ENCODE measurements at regions not wholly inside any gene's neighbourhood (a gene's known extent, or its start where the extent isn't known, plus 50 kb on each side); places are given as distances from the start of the nearest gene placed in this dataset.
A peak's percentile ranks its signal among the peaks of the same experiment; 100 is the strongest.
"Not testable (repeated sequence)": the region's sequence is repeated elsewhere in the genome, so short reads cannot be mapped to it uniquely, and the experiment has no call there.

- no peak for TF ChIP-seq CTCF (IDR thresholded peaks at IDR 0.05; ENCODE audit: unreplicated experiment in 3 of 3)
- Mint-ChIP-seq H3K4me3 (no peak overlapping the region), H3K9me3 (peaks cover 2% of the 10 kb centered on the region), H3K27me3 (ENCODE audit: low read depth) (peaks cover 37% of the 10 kb centered on the region), H3K4me1 (peaks cover 9% of the 10 kb centered on the region), H3K36me3 (ENCODE audit: low read depth) (no peaks in the 10 kb centered on the region), H3K27ac (no peak overlapping the region)
Measured at GRCh38 chr11:134598368-134598767, 186.3 kb upstream of the B3GAT1 start.

- Mint-ChIP-seq H3K4me1 (peaks cover 9% of the 10 kb centered on the region), H3K27ac (no peak overlapping the region), H3K36me3 (ENCODE audit: low read depth) (no peaks in the 10 kb centered on the region), H3K4me3 (no peak overlapping the region), H3K9me3 (peaks cover 3% of the 10 kb centered on the region), H3K27me3 (ENCODE audit: low read depth) (peaks cover 30% of the 10 kb centered on the region)
- no peak for TF ChIP-seq CTCF (IDR thresholded peaks at IDR 0.05; ENCODE audit: unreplicated experiment in 3 of 3)
Measured at GRCh38 chr11:134597452-134597851, 185.4 kb upstream of the B3GAT1 start.

- peaks cover 9% of the 10 kb centered on the region for H3K4me1 Mint-ChIP-seq
- no peak overlapping the region for H3K4me3 Mint-ChIP-seq
- no peaks in the 10 kb centered on the region for H3K36me3 Mint-ChIP-seq (ENCODE audit: low read depth)
- H3K9me3 Mint-ChIP-seq, result peaks cover 6% of the 10 kb centered on the region
- H3K27me3 Mint-ChIP-seq (ENCODE audit: low read depth), result peaks cover 22% of the 10 kb centered on the region
- no peak for TF ChIP-seq CTCF (IDR thresholded peaks at IDR 0.05; ENCODE audit: unreplicated experiment in 3 of 3)
- H3K27ac Mint-ChIP-seq, result no peak overlapping the region
Measured at GRCh38 chr11:134596404-134596803, 184.4 kb upstream of the B3GAT1 start.

- H3K36me3 Mint-ChIP-seq (ENCODE audit: low read depth), result no peaks in the 10 kb centered on the region
- H3K27me3 Mint-ChIP-seq (ENCODE audit: low read depth), result peaks cover 41% of the 10 kb centered on the region
- H3K4me1 Mint-ChIP-seq, result no peaks in the 10 kb centered on the region
- no peak overlapping the region for H3K4me3 Mint-ChIP-seq
- TF ChIP-seq CTCF (IDR thresholded peaks at IDR 0.05; ENCODE audit: unreplicated experiment in 3 of 3), result peak in 2 of 3 experiments; percentile 24 to 49
- H3K9me3 Mint-ChIP-seq, result peaks cover 6% of the 10 kb centered on the region
- H3K27ac Mint-ChIP-seq, result no peak overlapping the region
Measured at GRCh38 chr11:134592391-134592990, 180.4 kb upstream of the B3GAT1 start.

GRCh38 chr11:134591338-134591737, 179.3 kb upstream of the B3GAT1 start:
- no peak overlapping the region for H3K27ac Mint-ChIP-seq
- peaks cover 43% of the 10 kb centered on the region for H3K27me3 Mint-ChIP-seq (ENCODE audit: low read depth)
- no peak overlapping the region for H3K4me3 Mint-ChIP-seq
- H3K4me1 Mint-ChIP-seq, result no peaks in the 10 kb centered on the region
- H3K9me3 Mint-ChIP-seq, result peaks cover 6% of the 10 kb centered on the region
- no peaks in the 10 kb centered on the region for H3K36me3 Mint-ChIP-seq (ENCODE audit: low read depth)
- no peak for TF ChIP-seq CTCF (IDR thresholded peaks at IDR 0.05; ENCODE audit: unreplicated experiment in 3 of 3)

GRCh38 chr11:134589129-134589528, 177.1 kb upstream of the B3GAT1 start:
- Mint-ChIP-seq H3K4me3 (no peak overlapping the region), H3K4me1 (peaks cover 11% of the 10 kb centered on the region), H3K36me3 (ENCODE audit: low read depth) (no peaks in the 10 kb centered on the region), H3K9me3 (peaks cover 6% of the 10 kb centered on the region), H3K27me3 (ENCODE audit: low read depth) (peaks cover 50% of the 10 kb centered on the region), H3K27ac (no peak overlapping the region)
- TF ChIP-seq CTCF (IDR thresholded peaks at IDR 0.05; ENCODE audit: unreplicated experiment in 3 of 3), result no peak

- Mint-ChIP-seq H3K27me3 (ENCODE audit: low read depth) (peaks cover 54% of the 10 kb centered on the region), H3K4me1 (peaks cover 11% of the 10 kb centered on the region)
- not testable (repeated sequence) for H3K4me3 Mint-ChIP-seq; H3K9me3 Mint-ChIP-seq; H3K27ac Mint-ChIP-seq; H3K36me3 Mint-ChIP-seq (ENCODE audit: low read depth)
Measured at GRCh38 chr11:134588460-134589110, 176.5 kb upstream of the B3GAT1 start.

Data from nephron (organoid).